Amniotic stem cell (primary cell): ENCODE measurements at regions not wholly inside any gene's neighbourhood (a gene's known extent, or its start where the extent isn't known, plus 50 kb on each side); places are given as distances from the start of the nearest gene placed in this dataset.

ENCODE experiments used
- DNase-seq: peaks from one replicate; lab custom pipeline; 2025; lab: John Stamatoyannopoulos, UW

GRCh38 chr2:143953451-143954030, 566.4 kb downstream of the ZEB2 start:
- DNase-seq, result no peak

- no peak for DNase-seq
Measured at GRCh38 chr2:143952536-143952935, 567.4 kb downstream of the ZEB2 start.

- DNase-seq, result no peak
Measured at GRCh38 chr2:143950704-143951103, 569.2 kb downstream of the ZEB2 start.

- no peak for DNase-seq
Measured at GRCh38 chr2:143949121-143949848, 570.6 kb downstream of the ZEB2 start.

GRCh38 chr2:143948710-143949109, 571.2 kb downstream of the ZEB2 start:
- no peak for DNase-seq

- peak; percentile 11 for DNase-seq
Measured at GRCh38 chr2:143946436-143947391, 573.2 kb downstream of the ZEB2 start.

- no peak for DNase-seq
Measured at GRCh38 chr2:143942486-143942885, 577.4 kb downstream of the ZEB2 start.

GRCh38 chr2:143940720-143941119, 579.2 kb downstream of the ZEB2 start:
- DNase-seq, result no peak

- no peak for DNase-seq
Measured at GRCh38 chr2:143939626-143940330, 580.1 kb downstream of the ZEB2 start.

GRCh38 chr2:143937723-143938350, 582.1 kb downstream of the ZEB2 start:
- no peak for DNase-seq

- no peak for DNase-seq
Measured at GRCh38 chr2:143936848-143937722, 582.8 kb downstream of the ZEB2 start.

- DNase-seq, result no peak
Measured at GRCh38 chr2:143936538-143936847, 583.4 kb downstream of the ZEB2 start.

GRCh38 chr2:143935482-143935752, 584.5 kb downstream of the ZEB2 start:
- no peak for DNase-seq

- no peak for DNase-seq
Measured at GRCh38 chr2:143934626-143935481, 585.1 kb downstream of the ZEB2 start.

- DNase-seq, result no peak
Measured at GRCh38 chr2:143933946-143934569, 585.9 kb downstream of the ZEB2 start.

- DNase-seq, result no peak
Measured at GRCh38 chr2:143930891-143931290, 589.0 kb downstream of the ZEB2 start.

- no peak for DNase-seq
Measured at GRCh38 chr2:143928613-143929012, 591.3 kb downstream of the ZEB2 start.

- DNase-seq, result no peak
Measured at GRCh38 chr2:143928184-143928583, 591.7 kb downstream of the ZEB2 start.

- no peak for DNase-seq
Measured at GRCh38 chr2:143926736-143927135, 593.2 kb downstream of the ZEB2 start.
